NK-92 treated with Interleukin-12 subunit alpha and Interleukin-12 subunit beta, amount 100 ng/mL, for 24 hours (cell line): ENCODE measurements at regions not wholly inside any gene's neighbourhood (a gene's known extent, or its start where the extent isn't known, plus 50 kb on each side); places are given as distances from the start of the nearest gene placed in this dataset.

Experiments used
- DNase-seq: peaks from one replicate; lab custom pipeline; 2025; lab: John Stamatoyannopoulos, UW

DNA sequence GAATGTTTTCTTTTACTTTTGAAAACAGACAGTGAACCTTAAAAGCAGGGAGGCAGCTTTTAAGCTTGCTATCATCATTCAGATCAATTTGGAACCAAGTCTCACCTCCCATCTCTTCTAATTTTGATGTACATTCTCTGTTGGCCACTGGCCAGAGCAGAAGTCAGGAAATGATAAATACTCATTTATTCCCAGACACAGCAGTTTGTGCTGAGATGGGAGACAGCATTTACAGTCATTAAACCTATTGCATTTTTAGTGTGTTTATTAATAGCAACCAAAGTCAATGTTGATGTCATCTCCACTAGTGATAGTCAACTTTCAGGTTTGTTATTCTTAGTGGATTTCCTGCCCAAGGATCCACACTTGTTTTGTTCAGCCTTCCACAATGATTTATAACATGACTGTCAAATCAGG lies 320.0 kb upstream of the ATP2B1 start:
- no peak for DNase-seq

DNA sequence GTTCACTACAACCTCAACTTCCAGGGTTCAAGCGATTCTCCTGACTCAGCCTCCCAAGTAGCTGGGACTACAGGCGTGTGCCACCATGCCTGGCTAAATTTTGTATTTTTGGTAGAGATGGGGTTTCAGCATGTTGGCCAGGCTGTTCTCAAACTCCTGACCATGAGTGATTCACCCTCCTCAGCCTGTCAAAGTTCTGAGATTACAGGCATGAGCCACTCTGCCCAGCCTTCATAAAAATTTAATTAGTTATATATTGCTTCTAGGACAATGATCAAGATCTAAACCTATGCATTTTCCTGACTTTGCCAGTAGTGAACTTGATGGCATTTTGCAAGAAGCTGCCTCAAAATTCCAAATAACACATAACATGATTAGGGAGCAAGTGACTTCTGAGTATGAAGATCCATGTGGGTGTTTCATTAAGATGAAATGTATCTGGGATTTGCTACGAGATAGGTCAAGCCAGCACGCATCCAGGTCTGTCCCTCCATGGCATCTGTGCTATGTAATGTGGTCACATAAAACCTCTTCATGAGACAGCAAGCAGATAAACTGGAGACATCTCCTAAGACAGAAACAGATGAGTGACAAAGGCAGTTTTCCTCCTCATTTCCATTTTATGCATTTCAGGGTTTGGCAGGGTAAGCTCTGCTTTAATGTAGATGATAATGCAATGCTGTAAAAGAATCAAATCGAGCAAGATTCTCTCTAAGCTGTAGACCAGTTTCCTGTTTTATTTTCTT lies 319.4 kb upstream of the ATP2B1 start:
- DNase-seq = no peak

DNA sequence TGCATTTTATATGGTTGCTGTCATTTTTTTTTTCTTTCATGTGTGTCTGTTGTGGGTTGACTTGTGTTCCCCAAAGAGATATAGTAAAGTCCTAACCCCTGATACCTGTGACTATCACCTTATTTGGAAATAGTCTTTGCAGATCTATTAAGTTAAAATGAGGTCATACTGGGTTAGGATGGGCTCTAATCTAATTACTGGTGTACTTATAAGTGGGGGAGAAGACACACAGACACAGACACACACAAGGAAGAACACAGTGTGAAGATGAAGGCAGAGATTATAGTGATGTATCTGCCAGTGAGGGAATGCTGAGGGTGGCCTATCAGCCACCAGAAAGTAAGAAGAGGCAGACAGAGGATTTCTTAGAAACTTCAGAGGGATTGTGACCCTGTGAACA lies 318.4 kb upstream of the ATP2B1 start:
- DNase-seq = no peak

- no peak for DNase-seq
Measured at GRCh38 chr12:90026516-90026915, 317.9 kb upstream of the ATP2B1 start.

DNA sequence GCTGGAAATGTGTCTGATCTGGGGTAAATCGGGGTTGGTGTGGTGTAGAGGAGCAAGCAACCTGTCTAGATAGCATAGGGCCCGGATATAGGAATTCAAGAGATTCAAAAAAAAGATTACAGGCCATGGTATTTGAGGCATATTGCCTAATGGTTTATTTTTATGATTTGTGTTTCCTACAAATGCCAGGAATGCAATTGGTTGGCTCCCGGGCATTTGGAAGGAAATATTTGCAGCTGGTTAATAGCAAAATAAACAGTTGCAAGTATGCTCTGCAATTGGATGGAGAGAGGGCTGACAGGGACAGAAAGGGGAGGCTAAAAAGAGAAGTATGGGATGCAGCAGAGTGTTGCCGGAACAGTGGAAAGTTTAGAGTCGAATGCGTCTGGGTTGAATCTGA lies 315.6 kb upstream of the ATP2B1 start:
- no peak for DNase-seq

DNA sequence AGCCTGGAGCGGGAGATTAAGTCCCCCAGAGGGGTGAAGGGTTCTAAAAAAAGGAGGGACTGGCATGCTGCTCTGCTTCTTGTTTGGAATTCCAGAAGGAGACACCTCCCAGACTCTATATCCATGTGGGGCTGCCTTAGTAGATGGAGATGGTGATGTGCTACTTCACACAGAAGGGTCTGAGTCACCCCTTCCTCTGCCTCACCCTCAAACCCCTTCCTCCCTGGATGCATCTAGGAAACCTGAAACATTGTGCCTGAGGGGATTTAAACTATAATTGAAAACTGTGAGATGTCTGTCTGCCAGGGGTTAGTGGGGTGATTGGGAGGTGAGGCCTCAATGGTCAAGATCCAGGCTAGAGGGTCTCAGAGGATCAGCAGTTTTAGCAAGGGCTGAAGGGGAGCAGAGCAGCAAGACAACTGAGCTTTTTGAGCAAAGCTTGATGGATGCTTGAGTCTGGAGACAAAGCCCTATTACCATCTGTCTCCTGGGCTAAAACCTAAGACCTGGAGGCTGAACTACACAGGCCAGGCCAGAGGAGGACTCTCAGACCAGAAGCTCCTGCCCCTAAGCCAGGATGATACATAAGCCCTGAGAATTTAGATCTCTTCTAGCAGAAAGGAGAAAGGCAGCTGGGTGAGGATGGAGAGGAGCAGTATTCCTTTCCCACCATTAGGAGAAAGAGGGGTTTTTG lies 314.7 kb upstream of the ATP2B1 start:
- no peak for DNase-seq

- no peak for DNase-seq
Measured at GRCh38 chr12:90021795-90022440, 313.3 kb upstream of the ATP2B1 start.

DNA sequence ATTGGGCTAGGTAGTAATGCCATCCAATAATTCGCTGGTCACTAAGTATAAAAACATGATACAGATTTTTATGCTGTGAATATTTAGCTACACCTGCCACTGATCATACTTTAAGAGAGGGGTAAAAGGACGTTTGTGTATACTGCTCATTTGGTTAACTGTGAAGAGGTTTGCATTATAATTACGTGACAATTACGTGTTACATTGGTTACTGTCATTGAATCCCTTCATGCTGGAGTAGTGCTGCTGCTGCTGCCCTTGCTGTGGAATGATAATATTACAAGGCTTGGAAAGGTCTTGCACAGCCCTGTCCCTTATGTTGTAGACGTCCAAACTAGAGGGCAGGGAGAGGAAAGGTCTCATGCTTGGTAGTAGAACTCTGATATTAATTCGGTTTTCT lies 312.2 kb upstream of the ATP2B1 start:
- DNase-seq = no peak

DNA sequence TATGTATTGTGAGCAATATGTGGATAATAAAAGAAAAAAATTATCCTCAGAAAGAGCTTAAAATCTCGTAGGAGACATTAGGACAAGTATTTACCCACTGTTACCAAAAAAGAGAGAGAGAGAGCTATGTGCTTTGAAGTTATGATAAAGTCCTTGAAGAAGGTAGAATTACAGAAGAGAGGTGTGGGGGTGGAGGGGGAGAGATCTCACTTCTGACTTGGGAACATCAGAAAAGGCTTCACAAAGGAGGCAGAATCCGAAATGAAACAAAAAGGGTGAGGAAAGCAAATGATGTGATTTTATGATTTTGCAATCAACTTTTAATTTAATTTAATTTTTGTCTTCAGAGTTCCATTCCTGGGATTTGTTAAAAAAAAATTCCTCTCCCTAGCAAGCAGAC lies 311.8 kb upstream of the ATP2B1 start:
- no peak for DNase-seq

- DNase-seq = no peak
Measured at GRCh38 chr12:90020014-90020413, 311.4 kb upstream of the ATP2B1 start.

DNA sequence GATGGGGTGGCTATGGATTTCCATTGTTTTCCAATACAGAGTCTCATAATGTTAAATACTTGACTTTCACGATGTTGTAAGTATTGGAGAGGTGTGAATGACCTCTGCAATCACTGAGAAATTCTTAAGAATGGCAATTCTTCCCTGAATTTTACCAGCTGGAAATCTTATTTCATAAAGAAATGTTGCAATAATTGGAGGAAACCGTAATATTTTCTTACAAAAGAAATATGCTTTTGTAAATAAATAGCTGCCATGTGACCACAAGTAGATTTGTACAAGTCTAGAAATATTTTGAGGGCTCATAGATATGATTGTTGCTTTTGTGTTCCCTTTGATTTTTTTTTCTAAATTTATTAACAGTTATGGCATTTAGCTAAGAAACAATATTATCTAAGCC lies 308.7 kb upstream of the ATP2B1 start:
- no peak for DNase-seq

GRCh38 chr12:90015228-90015627 lies 306.6 kb upstream of the ATP2B1 start:
- DNase-seq = no peak

- no peak for DNase-seq
Measured at GRCh38 chr12:90013409-90013808, 304.8 kb upstream of the ATP2B1 start.

DNA sequence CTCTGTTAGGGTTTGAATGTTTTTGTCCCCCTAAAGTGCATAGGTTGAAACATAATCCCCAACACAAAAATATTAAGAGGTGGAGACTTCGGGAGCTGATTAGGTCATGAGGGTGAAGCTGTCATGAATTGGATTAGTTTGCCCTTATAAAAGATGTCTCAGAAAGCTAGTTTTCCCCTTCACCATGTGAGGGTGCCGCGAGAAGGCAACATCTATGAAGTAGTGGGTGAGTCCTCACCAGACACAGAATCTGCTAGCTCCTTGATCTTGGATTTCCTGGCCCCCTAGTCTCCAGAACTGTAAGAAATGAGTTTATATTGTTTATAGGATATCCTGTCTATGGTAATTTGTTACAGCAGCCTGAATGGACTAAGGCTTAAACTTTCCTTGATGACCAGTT lies 301.5 kb upstream of the ATP2B1 start:
- DNase-seq = no peak

DNA sequence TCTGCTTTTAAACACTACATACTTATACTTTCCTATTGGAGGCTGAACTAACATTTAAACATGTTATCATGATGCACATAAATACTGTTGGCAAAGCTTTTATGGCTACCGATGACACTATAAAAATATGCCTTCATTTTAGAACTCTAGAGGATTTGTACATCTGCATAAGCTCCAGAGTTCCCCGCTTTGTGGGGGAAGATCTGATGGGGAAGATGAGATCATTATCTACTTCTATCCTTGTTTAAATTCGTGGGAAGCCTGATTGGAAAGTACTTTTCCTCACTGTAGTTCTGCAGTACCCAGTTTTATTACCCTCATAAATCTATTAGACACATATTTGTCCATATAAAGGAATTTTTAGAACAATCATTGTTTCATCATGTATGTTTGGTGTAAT lies 299.6 kb upstream of the ATP2B1 start:
- DNase-seq = no peak

DNA sequence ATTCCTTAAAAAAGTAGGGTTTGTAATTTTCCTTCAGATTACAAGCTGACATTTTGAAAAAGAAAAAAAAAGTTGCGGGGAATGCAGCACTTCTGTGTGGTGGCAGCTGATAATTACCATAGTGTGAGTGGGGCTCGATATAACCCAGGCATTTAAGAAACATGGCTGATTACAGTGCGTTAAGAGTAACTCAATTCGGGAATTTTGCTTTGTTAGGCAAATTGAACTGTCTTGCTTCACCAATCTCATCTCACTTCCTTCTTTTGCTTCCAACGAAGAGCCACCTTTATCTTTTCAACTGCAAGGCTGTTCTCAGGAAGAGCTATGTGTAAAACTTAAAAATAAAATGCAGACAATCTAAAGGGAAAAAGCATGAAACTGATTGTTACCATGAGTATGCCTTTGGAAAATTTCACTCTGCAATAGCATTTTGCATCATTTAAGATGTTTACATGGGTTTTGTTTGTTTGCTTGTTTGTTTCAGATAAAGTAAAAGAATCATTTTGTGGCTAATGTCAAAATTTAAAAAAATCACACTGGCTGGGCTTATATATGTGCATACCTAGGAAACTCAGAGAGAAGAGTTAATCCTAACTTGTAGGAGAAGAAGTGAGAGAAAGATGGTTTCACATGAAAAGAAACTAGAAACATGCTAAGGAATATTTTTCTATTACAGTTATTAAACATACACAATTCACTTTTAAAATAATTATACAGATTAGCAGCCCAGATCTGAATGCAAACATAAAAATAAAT lies 295.9 kb upstream of the ATP2B1 start:
- no peak for DNase-seq

GRCh38 chr12:90003688-90004087 lies 295.1 kb upstream of the ATP2B1 start:
- no peak for DNase-seq

DNA sequence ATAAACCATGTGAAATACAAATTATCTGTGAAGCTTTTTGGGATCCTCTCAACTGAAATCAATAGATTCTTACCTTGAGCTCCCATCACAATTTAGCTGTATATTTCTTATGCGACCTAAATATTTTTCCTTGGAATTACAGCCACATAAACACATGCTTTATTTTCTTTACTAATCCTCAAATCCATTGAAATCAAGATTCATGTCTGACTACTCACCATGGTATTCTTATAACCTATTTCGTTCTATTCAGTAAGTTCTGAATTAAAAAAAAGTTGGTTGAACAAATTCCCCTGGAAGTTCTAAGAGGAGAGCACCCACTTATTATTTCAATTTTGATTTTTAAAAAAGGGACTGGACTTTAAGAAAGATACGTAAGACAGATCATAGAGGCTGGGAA lies 292.1 kb upstream of the ATP2B1 start:
- DNase-seq = no peak

- DNase-seq = no peak
Measured at GRCh38 chr12:89999699-90000505, 291.3 kb upstream of the ATP2B1 start.

DNA sequence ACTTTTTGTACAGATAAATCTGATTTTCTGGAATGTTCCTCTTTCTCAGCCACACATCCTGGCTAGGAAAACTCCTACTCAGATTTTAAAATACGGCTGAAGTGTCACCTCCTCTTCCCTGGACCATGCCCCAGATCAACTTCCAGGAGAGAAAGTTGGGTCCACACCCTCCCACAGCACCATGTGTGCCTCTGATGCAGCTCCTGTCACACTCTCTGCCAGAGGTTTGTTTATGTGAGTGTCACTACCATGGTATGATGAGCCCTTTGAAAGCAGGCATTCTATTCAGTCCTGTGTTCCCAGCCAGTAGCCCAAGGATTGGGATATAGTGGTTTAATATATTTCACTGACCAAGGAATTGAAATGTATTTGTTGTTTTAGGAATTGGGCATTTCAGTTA lies 287.2 kb upstream of the ATP2B1 start:
- no peak for DNase-seq

GRCh38 chr12:89994911-89995310 lies 286.3 kb upstream of the ATP2B1 start:
- DNase-seq = no peak

- DNase-seq = no peak
Measured at GRCh38 chr12:89993632-89994031, 285.0 kb upstream of the ATP2B1 start.
